Endothelial cell of umbilical vein (primary cell): ENCODE measurements at regions not wholly inside any gene's neighbourhood (a gene's known extent, or its start where the extent isn't known, plus 50 kb on each side); places are given as distances from the start of the nearest gene placed in this dataset.

Experiments used
- CTCF ChIP-seq, 2 donors: IDR thresholded peaks; 1 replicate in 1 of 2; 2 replicates in 1 of 2; pipeline ENCODE4 v1.5.1; 2011; ENCODE audit warnings: low read length in 2 of 2, mild to moderate bottlenecking in 2 of 2, moderate library complexity in 2 of 2, control low read depth in 1 of 2, inconsistent platforms in 1 of 2, low read depth in 1 of 2; ENCODE audit not compliant: insufficient read depth in 1 of 2; ENCODE audit errors: extremely low read depth in 1 of 2
- JUN ChIP-seq: IDR thresholded peaks from 2 replicates; pipeline ENCODE4 v1.6.1; 2011; ENCODE audit warnings: borderline replicate concordance, low read depth; ENCODE audit not compliant: insufficient read length, insufficient read depth
- POLR2A ChIP-seq: IDR thresholded peaks from 2 replicates; pipeline ENCODE4 v1.6.1; 2012; ENCODE audit warnings: low read depth, mild to moderate bottlenecking, control low read depth, low read length

GRCh38 chr1:102699524-102699923 lies 408.8 kb downstream of the COL11A1 start:
- TF ChIP-seq CTCF (IDR thresholded peaks at IDR 0.05; ENCODE audit: extremely low read depth in 1 of 2, insufficient read depth in 1 of 2, low read depth in 1 of 2, low read length in 2 of 2) (no peak), JUN (no peak), POLR2A (no peak)
